Hippocampal formation (tissue), 2 donors: ENCODE measurements at regions not wholly inside any gene's neighbourhood (a gene's known extent, or its start where the extent isn't known, plus 50 kb on each side); places are given as distances from the start of the nearest gene placed in this dataset.
"Not testable (repeated sequence)": the region's sequence is repeated elsewhere in the genome, so short reads cannot be mapped to it uniquely, and the experiment has no call there.

ENCODE experiments used
- DNase-seq, 2 donors: peaks; one replicate each; lab custom pipeline; 2025; lab: John Stamatoyannopoulos, UW

DNA sequence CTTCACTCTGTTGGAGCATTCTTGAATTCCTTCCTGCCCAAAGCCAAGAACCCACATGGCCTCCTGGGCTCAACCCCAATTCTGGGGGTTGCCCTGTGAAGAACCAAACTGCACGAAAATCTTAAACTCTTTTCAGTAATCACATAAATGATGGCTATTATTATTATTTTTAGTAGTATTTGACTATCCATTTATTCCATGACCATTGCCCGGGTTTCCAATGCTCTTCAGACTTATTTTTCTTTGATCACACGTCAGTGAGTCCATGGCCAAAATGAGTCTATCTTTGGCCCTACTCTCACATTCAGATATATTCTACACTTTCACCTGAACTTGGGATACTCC is 185.9 kb downstream of the AVL9 start:
- DNase-seq, result no peak

DNA sequence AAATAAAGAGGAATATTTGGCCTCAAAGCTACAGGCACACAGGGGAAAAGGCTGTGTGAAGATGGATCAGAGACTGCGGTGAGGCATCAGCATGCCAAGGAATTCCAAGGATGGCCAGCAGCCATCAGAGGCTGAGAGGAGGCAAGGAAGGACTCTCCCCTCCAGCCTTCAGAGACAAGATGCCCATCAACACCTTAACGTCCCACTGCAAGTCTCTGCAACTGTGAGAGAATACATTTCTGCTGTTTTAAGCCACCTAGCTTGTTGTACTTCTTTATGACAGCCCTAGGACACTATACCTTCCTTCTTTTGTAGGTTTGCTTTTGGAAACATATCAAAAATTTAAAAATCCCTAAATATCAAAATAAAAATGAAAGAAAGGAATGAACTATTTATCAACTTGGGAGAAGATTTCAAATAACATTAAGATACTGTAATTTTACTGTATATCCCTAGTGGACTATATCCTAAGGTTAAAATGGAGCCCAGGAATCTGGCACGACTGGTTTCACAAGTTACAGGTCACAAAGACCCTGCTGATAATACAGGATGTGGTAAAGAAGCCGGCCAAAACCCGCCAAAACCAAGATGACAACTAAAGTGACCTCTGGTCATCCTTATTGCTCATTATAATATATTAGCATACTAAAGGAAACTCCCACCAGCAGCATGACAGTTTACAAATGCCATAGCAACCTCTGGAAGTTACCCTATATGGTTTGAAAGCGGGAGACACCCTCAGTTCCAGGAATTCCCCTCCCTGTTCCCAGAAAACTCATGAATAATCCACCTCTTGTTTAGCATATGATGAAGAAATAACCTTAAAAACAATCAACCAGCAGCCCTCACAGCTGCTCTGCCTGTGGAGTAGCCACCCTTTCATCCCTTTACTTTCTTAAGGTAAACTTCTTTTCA is 185.2 kb downstream of the AVL9 start:
- DNase-seq, result no peak

DNA sequence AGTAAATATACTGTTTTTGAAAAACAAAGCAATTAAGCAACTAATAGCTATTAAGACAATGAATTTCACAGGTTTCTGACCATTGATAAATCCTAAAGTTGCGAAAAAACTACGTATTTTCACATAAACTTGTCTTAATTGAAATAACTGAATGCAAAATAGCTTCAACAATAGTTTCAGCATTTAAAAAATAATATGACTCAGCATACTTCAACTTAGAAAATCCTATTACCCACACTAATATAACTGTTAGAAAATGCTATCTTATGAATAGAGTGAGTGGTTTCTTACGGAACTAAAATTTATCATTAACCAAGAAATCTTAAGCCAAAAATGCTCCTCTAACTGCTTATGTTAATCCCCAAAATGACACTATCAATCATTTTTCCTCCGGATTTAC is 183.9 kb downstream of the AVL9 start:
- no peak for DNase-seq

DNA sequence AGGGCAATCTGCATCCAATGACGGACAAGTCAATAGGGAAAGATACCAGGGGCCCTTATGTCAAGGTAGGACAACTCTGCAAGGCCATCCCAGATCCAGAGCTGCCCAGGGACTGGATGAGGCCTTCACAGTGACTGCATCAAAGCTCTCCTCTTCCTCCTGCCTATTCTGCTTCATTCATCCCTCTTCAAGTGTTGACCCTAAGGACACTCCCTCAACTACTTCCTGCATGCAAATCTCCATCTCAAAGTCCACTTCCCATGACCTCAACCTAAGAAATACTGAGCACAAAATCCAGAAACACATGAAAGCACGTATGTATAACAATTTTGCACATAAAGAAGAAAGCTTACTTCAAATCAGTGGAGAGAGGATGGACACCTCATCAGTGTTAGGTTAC is 182.3 kb downstream of the AVL9 start:
- DNase-seq, result no peak

DNA sequence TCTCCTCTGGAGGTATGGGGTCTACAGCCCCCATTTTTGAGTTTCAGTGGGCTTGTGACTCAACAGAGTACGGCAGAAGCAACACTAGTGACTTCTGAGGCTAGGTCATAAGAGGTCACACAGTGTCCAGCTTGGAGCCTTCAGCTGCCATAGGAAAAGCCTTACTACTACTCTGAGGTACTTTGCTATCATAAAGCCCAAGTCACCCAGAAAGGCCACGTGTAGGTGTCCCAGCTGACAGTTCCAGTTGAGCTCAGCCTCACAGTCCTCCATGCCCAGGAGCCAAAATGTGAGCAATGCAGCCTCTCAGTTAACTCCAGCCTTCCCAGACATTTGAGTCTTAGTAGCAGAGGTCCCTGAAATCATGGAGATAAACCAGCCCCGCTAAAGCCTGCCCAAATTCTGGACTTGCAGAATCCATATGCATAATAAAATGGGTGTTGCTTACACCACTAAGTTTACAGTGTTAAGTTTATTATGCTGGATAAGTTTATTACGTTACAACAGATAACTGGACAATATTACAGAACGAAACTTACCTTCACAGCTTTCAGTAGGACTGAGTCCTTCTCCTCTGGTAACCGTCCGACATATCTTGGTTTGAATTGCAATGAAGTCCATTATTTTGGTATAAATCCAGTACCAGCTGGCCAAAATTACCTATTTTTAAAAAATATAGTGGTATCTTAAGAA is 181.1 kb downstream of the AVL9 start:
- no peak for DNase-seq

DNA sequence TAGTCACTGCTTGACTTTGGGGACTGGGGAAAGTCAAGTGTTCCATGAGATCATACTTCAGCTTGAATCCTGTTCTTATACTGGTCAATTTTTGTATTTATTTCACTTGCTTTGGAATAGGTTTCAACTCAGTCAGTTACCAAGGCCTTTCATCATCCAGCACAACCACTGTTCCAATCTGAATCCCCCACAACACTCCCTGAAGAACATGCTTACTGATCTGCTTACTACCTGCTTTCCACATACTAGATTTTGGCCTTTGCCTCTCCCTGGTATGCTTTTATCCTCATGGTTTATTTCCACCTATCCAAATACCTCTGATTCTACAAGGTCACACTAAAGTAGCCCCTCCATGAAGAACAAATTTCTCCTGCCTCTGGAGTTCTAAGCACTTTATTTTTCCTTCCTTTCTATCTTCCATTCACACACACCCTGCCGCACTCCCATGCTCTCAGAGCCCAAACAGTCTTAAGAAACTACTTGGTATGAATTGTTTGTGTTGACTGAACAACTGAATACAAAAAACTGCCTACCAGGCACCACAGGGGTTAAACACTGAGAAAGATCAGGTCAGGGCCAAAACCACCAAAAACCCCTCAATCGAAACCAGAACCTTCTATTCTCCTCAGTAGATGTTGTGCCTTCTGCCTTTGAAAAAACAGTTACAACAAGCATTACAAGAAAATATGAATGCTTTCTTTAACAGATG is 178.1 kb downstream of the AVL9 start:
- no peak for DNase-seq

DNA sequence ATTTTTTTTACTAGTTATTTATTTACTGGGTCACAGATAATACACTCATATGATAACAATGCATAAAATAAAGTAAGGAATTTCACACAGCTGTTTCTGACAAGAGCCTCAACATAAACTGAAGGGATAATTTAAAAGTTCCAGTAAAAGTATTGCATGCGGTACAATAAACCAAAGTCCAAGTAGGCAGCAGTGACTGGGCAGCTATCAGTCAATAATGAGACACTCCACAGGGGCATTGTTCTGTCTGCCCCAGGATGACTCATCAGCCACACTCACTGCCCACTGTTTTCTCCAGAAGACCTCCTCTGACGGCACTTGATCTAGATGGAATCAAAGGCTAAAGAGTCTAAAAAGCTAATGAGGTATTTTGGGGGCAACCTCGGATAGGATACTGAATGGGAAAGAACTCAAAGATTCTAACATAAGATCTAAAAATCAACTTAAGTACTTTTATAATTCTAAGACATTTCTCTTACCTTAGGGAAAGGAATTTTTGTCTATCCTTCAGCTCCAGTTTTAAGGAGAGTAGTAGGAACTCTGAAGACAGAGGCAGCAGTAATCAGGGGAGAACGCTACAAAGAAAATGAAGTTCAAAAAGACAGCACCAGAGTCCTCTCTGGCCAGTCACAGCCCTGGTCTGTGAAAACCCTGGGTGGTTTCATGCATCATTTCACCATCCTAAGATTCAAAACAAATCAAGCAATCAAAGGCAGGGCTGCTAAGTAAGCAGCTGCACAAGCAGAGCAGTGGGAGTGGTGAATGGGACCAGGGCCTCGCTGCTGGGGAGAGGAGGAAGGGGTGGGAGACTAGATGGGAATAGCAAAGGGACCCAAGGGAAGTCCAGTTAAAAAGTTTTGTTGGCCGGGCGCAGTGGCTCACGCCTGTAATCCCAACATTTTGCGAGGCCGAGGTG is 175.1 kb downstream of the AVL9 start:
- no peak for DNase-seq

DNA sequence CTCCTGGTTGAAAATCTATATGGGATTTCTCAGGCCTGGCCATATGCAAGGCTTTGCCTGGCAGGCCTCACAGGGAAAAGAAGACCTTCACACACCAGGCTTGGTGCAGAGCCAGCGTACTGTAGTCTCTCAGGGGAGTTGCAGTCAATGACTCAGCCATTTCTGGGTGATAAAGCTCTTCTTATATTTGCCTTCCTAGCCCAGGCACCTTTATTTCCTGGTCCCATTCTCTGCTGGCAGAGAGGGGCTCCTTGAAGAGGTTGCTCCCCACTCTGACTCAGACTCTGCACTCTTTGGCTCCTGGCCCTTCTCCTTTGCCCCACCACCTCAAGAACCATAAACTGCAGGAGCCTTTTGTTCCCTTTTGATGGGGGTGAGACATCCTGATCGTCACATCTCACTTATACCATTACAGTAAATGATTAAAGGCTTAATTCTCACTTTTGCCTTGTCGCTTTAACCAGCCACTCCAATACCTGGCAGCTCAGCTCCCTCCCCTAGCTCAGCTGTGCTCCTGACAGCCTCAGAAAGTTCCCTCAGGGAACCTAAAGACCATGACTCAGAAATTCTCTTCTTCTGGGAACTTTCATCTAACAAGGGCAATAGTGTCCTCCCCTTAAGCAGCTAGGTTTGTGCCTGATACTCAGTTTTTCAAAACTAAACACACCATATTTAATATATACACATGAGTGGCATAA is 174.0 kb downstream of the AVL9 start:
- DNase-seq, result not testable (repeated sequence)

DNA sequence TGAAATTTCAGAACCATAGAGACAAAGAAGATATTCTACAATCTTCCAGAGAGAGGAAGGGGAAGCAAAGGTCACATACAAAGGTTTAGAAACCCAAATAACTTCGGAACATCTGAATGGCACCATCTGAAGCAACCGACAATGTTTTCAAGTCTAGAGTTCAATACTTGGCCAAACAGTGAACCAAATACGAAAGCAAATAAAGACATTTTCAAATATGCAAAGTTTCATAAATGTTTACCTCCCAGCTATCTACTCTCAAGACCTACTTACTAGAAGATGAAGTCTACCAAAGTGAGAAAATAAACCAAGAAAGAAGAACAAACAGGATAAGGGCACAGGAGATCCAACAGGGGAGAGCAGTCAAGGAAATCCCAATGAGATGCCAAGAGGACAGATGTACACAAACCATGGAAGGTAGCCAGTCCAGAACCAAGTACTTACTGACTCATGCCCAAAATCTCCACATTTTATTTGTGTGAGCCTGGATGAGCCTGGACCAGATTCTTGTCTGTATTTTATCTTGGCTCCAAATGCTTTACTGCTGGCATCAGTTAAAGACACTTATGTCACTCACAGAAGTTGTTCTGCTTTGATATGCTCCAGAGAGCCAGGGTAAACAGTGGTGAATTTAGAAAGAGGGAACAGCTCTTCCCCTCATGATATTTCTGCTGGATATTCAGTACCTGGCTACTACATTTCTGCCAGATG is 173.3 kb downstream of the AVL9 start:
- not testable (repeated sequence) for DNase-seq

DNA sequence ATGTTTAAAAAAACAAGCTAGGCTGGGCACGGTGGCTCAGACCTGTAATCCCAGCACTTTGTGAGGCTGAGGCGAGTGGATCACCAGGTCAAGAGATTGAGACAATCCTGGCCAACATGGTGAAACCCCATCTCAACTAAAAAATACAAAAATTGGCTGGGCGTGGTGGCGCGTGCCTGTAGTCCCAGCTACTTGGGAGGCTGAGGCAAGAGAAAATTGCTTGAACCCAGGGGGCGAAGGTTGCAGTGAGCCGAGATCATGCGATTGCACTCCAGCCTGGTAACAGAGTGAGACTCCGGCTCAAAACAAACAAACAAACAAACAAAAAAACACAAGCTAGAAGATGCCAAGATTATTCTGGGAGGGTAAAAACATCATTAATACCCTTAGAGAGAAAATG is 172.3 kb downstream of the AVL9 start:
- DNase-seq, result not testable (repeated sequence)

DNA sequence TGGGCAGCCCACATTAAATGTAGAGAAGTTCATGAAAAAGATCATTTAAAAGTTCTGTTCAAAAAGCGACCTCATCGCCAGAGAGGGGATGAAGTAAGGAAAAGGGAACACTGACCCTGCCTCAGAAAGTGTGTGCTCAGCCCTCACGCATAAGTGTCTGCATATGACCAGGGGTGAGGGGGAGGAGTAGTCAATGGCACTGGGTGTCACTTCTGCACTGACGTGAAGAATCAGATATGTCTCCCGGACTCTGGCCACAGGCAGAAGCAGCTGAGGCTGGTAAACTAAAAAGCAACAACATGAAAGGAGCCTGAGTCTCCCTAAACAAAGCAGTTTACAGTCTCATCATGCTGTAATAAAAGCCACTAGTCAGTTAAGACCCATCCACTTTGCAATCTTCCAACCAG is 168.5 kb downstream of the AVL9 start:
- DNase-seq, result not testable (repeated sequence)

DNA sequence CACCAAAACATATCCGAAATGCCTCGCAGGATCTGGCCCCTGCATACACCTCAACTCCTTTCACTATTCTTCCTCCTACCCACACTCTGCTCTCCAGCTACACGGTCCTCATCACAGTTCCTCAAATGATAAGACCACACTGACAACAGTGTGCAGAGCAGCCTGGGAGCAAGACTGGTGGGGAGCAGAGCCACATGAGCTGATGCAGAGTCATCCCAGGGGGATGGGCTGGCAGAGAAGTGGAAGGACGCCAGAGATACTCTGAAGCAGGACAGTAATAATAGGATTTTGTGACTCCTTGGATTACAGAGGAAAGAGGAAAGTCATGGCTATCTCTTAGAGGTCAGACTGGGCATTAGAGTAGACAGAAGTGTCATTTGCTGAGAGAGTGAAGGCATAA is 167.2 kb downstream of the AVL9 start:
- not testable (repeated sequence) for DNase-seq

DNA sequence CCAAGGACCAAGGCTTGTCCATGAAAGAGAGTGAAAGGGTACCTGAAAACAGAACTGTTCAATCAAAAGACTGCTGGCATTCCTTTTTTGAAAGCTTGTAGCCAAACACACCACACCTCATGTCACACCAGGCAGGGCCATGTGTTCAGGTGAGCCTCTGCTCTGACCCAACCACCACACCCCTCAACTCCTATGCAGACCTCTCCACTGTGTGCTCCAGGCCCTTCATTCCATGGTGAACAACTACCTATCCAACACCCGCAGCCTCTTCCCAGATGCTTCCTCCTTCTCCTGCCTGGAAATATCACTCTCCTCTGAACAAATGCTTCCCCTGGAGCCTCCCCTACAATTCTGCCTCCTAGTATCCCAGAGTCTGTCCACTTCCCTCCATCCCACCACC is 166.6 kb downstream of the AVL9 start:
- no peak for DNase-seq

DNA sequence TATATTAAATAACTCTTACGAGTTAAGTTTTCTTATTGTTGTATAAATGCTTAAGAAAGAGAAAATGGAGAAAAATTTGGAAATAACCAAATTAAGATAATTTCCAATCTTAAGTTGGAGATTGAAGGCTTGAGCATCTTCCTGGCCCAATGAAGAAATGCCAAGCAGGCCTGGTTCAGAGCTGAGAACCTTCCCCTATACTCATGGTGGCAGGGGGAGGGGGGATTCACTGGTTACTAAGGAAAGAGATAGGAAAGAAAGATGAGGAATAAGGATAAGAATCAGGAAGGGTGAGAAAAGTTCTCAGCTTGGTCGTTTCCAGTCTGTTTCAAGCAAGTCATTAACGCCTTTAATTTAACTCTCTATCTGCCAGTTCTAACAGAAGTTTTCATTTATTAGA is 166.2 kb downstream of the AVL9 start:
- DNase-seq, result no peak

DNA sequence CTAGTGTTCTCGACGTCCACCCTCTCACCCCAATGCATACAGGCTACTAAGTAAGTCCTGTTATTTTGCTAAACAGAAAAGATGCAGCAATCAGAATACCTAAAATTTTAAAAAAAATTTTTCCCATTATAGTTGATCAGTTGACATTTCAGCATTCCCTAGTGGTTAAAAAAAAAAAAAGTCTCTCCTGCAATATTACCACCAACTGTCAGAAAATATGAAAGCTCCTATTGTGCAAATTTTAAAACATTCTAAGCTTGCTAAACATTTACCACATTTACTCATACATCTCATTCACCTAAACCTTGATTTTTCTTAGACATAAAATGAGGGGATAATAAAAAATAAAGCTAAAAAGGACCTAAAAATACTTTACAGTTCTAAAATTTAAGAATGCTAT is 165.6 kb downstream of the AVL9 start:
- DNase-seq, result no peak

DNA sequence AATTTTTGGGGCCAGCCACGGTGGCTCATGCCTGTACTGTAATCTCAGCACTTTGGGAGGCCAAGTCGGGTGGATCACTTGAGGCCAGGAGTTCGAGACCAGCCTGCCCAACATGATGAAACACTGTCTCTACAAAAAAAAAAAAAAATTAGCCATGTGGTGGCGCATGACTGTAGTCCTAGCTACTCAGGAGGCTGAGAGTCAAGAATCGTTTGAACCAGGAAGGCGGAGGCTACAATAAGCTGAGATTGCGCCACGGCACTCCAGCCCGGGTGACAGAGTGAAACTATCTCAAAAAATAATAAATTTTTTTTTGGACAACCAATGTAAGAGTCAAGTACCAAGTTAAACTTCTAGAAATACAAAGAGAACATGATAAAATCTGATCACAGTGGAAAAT is 164.6 kb downstream of the AVL9 start:
- no peak for DNase-seq

DNA sequence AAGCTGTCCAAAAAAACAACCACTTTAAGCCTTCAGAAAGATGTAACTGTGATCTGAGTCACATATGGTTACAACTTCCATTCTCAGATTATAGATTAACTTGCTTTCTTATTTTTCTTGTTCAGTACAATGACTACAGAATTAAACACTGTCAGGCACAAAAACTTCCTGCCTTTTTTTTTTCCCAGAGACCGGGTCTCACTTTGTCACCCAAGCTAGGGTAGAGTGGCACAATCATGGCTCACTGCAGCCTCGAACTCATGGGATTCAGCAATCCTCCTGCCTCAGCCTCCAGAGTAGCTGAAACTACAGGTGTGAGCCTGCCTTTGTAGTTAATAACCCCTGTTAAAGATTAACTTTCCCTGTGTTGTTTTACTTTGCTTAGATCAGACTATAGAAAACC is 163.2 kb downstream of the AVL9 start:
- no peak for DNase-seq

DNA sequence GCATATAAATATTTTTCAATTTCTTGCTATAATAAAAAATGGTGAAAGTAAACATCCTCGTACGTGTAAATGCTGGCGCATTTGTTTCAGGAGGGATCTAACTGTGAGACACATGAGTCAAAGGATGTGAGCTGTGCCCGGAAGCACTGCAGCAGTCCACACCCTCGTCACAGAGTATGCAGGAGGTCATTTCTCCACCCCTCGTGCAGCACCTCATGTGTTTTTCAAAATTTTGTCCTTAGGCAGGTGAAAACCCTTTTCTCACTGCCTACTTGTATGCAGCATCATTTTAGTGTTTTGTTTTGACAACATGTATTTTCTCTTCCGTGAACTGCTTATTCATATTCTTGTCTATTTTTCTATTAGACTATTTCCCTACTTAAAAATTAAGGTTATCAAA is 162.7 kb downstream of the AVL9 start:
- no peak for DNase-seq

DNA sequence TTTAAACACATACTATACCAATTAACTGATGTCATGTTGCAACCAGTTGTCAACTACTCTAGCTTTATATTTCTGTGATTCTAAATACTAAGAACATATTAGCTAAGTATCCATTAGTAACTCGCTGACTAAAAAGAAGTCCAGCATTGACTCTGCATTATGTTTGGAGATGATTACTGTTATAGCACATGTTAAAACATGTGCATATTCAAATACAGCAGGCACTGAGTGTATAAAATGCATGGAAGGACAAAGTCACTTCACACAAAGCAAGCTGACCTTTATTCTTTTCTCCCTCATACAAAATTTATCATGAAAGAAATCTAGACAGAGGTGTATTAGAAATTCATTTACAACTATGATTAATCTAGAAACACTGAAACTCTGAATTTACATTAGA is 159.3 kb downstream of the AVL9 start:
- DNase-seq, result not testable (repeated sequence)

DNA sequence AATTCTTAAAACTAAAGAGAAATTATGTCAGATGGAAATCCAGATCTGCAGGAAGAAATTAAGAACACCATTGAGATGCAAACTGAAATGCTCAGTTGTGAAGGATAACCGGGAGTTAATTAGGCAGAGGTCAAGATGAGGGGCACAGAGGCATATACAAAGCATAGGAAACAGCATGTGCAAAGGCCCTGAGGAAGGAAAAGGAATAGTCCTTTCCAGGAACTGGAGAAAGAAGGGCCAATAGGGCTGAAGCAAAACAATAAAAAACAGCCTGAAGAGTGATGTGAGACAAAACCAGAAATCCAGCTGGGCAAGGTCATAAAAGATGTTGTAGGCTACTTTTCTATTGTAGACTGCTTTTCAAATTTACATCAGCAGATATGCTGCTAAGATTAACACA is 155.1 kb downstream of the AVL9 start:
- not testable (repeated sequence) for DNase-seq
